ENCODE measurements at regions not wholly inside any gene's neighbourhood (a gene's known extent, or its start where the extent isn't known, plus 50 kb on each side); places are given as distances from the start of the nearest gene placed in this dataset.

DNA sequence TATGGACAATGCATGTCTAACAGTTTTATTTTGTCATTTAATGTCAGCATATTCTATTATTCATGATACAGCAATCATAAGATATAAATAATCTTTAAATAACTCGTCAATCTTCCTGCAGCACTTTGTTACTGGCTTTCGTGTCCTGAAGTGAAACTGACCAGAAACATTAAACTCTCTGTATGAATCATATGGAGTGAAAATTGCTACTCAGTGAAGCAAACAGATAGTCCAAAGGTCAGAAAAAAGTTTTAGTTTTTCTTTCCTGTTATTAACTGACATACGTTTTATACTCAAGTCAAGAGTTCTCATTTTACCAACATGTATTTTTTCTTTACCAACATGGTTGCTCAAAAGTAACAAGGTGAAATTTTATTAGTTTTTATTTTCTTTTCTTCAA is 106.8 kb upstream of the GALNT5 start:
- no peak overlapping the region for H3K27ac ChIP-seq
- no peaks in the 10 kb centered on the region for H3K4me1 ChIP-seq
- WGBS, 4 donors, result 69 to 80% (median 73%) methylated on average over 3 of the region's 3 CpGs
- H3K4me3 ChIP-seq, result no peak overlapping the region
- H3K9me3 ChIP-seq, result no peaks in the 10 kb centered on the region
- no peaks in the 10 kb centered on the region for H3K27me3 ChIP-seq
- intact Hi-C loops (cut with DNase I), result no loop called here
- no peak for DNase-seq
- TF ChIP-seq CTCF (IDR thresholded peaks at IDR 0.05) (no peak), POLR2A (IDR thresholded peaks at IDR 0.05) (no peak)
- H3K36me3 ChIP-seq, result no peaks in the 10 kb centered on the region
- ATAC-seq, result no peak

- Histone ChIP-seq H3K27me3 (no peaks in the 10 kb centered on the region), H3K36me3 (no peaks in the 10 kb centered on the region), H3K4me1 (no peaks in the 10 kb centered on the region), H3K4me3 (no peak overlapping the region), H3K27ac (no peak overlapping the region), H3K9me3 (no peaks in the 10 kb centered on the region)
- ATAC-seq (no peak), DNase-seq (no peak)
- TF ChIP-seq POLR2A (IDR thresholded peaks at IDR 0.05) (no peak), CTCF (IDR thresholded peaks at IDR 0.05) (no peak)
- intact Hi-C loops (cut with DNase I), result no loop called here
- 45 to 60% (median 52%) methylated on average over 1 of the region's 1 CpG for WGBS, 4 donors
These were observed 105.1 kb upstream of the GALNT5 start for GRCh38 chr2:157152362-157152761.

- DNase-seq (no peak), ATAC-seq (no peak)
- 41 to 84% (median 65%) methylated on average over 1 of the region's 1 CpG for WGBS, 4 donors
- TF ChIP-seq POLR2A (IDR thresholded peaks at IDR 0.05) (no peak), CTCF (IDR thresholded peaks at IDR 0.05) (no peak)
- intact Hi-C loops (cut with DNase I), result no loop called here
- Histone ChIP-seq H3K9me3 (no peaks in the 10 kb centered on the region), H3K27me3 (no peaks in the 10 kb centered on the region), H3K4me1 (no peaks in the 10 kb centered on the region), H3K36me3 (no peaks in the 10 kb centered on the region), H3K27ac (no peak overlapping the region), H3K4me3 (no peak overlapping the region)
These were observed 101.5 kb upstream of the GALNT5 start for GRCh38 chr2:157155992-157156391.

DNA sequence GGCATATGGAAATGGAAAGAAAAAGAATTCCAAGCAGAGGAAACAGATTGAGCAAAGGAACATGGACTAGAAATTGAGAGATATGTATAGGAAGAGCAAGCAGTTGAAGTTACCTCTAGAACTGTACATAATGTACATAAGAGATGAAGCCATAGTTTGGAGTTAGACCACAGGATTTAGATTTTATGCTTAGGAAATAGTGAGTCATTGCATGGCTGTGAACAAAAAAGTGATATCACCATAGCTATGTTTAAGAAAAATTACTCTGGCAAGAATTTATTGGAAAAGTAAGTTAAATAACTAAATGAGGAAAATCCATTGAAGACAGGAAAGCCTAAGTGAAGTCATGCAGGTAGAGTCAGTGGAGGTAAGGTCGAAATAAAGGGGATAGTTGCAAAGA is 99.4 kb upstream of the GALNT5 start:
- H3K9me3 ChIP-seq, result no peaks in the 10 kb centered on the region
- WGBS, 4 donors, result 67 to 76% (median 70%) methylated on average over 1 of the region's 1 CpG
- ATAC-seq, result no peak
- H3K4me1 ChIP-seq, result no peaks in the 10 kb centered on the region
- no peak for DNase-seq
- no peaks in the 10 kb centered on the region for H3K36me3 ChIP-seq
- no peak for TF ChIP-seq POLR2A (IDR thresholded peaks at IDR 0.05)
- no peak for TF ChIP-seq CTCF (IDR thresholded peaks at IDR 0.05)
- intact Hi-C loops (cut with DNase I), result no loop called here
- H3K27ac ChIP-seq, result no peak overlapping the region
- H3K4me3 ChIP-seq, result no peak overlapping the region
- H3K27me3 ChIP-seq, result no peaks in the 10 kb centered on the region

Measured in heart left ventricle (tissue), 16 donors.